ENCODE measurements at regions not wholly inside any gene's neighbourhood (a gene's known extent, or its start where the extent isn't known, plus 50 kb on each side); places are given as distances from the start of the nearest gene placed in this dataset.
A peak's percentile ranks its signal among the peaks of the same experiment; 100 is the strongest.

GRCh38 chr12:91928501-91928900 is 217.1 kb downstream of the BTG1 start:
- H3K27me3 ChIP-seq (ENCODE audit: control insufficient read depth, insufficient read depth, low read length), result no peaks in the 10 kb centered on the region
- no peak for DNase-seq (ENCODE audit: low read depth, low spot score)
- peaks cover 3% of the 10 kb centered on the region; the same call in 1 of the 2 replicates for H3K9me3 ChIP-seq (ENCODE audit: control insufficient read depth, insufficient read depth, low read depth, low read length)
- peaks cover 3% of the 10 kb centered on the region; the same call in 1 of the 2 replicates for H3K4me1 ChIP-seq (ENCODE audit: control insufficient read depth, insufficient read depth, low read length)
- BruUV-seq (replicated peaks), result no TSS peak
- POLR2A ChIA-PET, result no interaction called here
- CTCF ChIA-PET, result no interaction called here
- no peaks in the 10 kb centered on the region for H3K36me3 ChIP-seq (ENCODE audit: control insufficient read depth, insufficient read depth, low read length)
- TF ChIP-seq SIN3A (IDR thresholded peaks at IDR 0.05; ENCODE audit: borderline replicate concordance, insufficient read depth, low read depth, low read length), result no peak
- no peak for TF ChIP-seq TCF7L2 (IDR thresholded peaks at IDR 0.05; ENCODE audit: low read depth, low read length)
- TF ChIP-seq POLR2AphosphoS5 (IDR thresholded peaks at IDR 0.05; ENCODE audit: low read depth, low read length), result no peak
- no peak for TF ChIP-seq REST (IDR thresholded peaks at IDR 0.05; ENCODE audit: insufficient read depth in 1 of 2, low read depth in 2 of 2, low read length in 1 of 2)
- TF ChIP-seq CTCF (IDR thresholded peaks at IDR 0.05), result no peak
- no peak for ATAC-seq
- intact Hi-C loops (cut with micrococcal nuclease; ENCODE audit: unreplicated experiment) (no loop called here), in situ Hi-C loops (cut with HindIII; ENCODE audit: low pct_unique_long_range_greater_than_20kb, low sequenced_read_pairs) (no loop called here)
- H3K27ac ChIP-seq (ENCODE audit: low read length), result no peak overlapping the region
- no peak overlapping the region for H3K4me3 ChIP-seq (ENCODE audit: low read depth in 2 of 2, low read length in 2 of 2)

GRCh38 chr12:91926848-91927247 is 218.8 kb downstream of the BTG1 start:
- peaks cover 3% of the 10 kb centered on the region; the same call in 1 of the 2 replicates for H3K4me1 ChIP-seq (ENCODE audit: control insufficient read depth, insufficient read depth, low read length)
- DNase-seq (ENCODE audit: low read depth, low spot score) (peak; percentile 24), ATAC-seq (peak; percentile 88)
- ChIA-PET CTCF (no interaction called here), POLR2A (interaction anchor here (0.6 kb wide), 1 partner anchor 1095 kb away, joined by 4 read pairs; no protein-coding TSS in a partner anchor)
- no peak overlapping the region for H3K27ac ChIP-seq (ENCODE audit: low read length)
- no peaks in the 10 kb centered on the region for H3K36me3 ChIP-seq (ENCODE audit: control insufficient read depth, insufficient read depth, low read length)
- TF ChIP-seq REST (IDR thresholded peaks at IDR 0.05; ENCODE audit: insufficient read depth in 1 of 2, low read depth in 2 of 2, low read length in 1 of 2), result no peak
- 0 out of 2 replicates have a peak, but pooled peaks have one; percentile 28 for TF ChIP-seq POLR2AphosphoS5 (IDR thresholded peaks at IDR 0.05; ENCODE audit: low read depth, low read length)
- in situ Hi-C loops (cut with HindIII; ENCODE audit: low pct_unique_long_range_greater_than_20kb, low sequenced_read_pairs) (no loop called here), intact Hi-C loops (cut with micrococcal nuclease; ENCODE audit: unreplicated experiment) (no loop called here)
- no peak overlapping the region for H3K4me3 ChIP-seq (ENCODE audit: low read depth in 2 of 2, low read length in 2 of 2)
- H3K27me3 ChIP-seq (ENCODE audit: control insufficient read depth, insufficient read depth, low read length), result no peaks in the 10 kb centered on the region
- peaks cover 3% of the 10 kb centered on the region; the same call in 1 of the 2 replicates for H3K9me3 ChIP-seq (ENCODE audit: control insufficient read depth, insufficient read depth, low read depth, low read length)
- no TSS peak for BruUV-seq (replicated peaks)
